HG03066 (cell line): ENCODE measurements at regions not wholly inside any gene's neighbourhood (a gene's known extent, or its start where the extent isn't known, plus 50 kb on each side); places are given as distances from the start of the nearest gene placed in this dataset.

ENCODE experiments used
- ATAC-seq: cut with Tn5 transposase; IDR thresholded peaks from one replicate; pipeline ENCODE4 v1.9.1; 2021; ENCODE audit warnings: low read depth; ENCODE audit not compliant: unreplicated experiment

GRCh38 chrY:8151561-8151960, 1185.7 kb upstream of the TSPY4 start:
- ATAC-seq, result no peak

- no peak for ATAC-seq
These were observed 1208.7 kb upstream of the TSPY4 start for GRCh38 chrY:8128578-8128977.

- no peak for ATAC-seq
These were observed 1211.2 kb upstream of the TSPY4 start for GRCh38 chrY:8125907-8126571.

GRCh38 chrY:8121825-8122224, 1210.3 kb upstream of the AMELY start:
- no peak for ATAC-seq

GRCh38 chrY:8094429-8094828, 1182.9 kb upstream of the AMELY start:
- no peak for ATAC-seq

GRCh38 chrY:8092926-8093325, 1181.4 kb upstream of the AMELY start:
- no peak for ATAC-seq

- ATAC-seq, result no peak
These were observed 1174.4 kb upstream of the AMELY start for GRCh38 chrY:8085925-8086324.

GRCh38 chrY:8084192-8084591, 1172.6 kb upstream of the AMELY start:
- no peak for ATAC-seq

- no peak for ATAC-seq
These were observed 1169.6 kb upstream of the AMELY start for GRCh38 chrY:8081151-8081550.

- no peak for ATAC-seq
These were observed 1153.7 kb upstream of the AMELY start for GRCh38 chrY:8065220-8065619.

GRCh38 chrY:8064500-8064899, 1152.9 kb upstream of the AMELY start:
- ATAC-seq, result no peak

GRCh38 chrY:8063973-8064372, 1152.4 kb upstream of the AMELY start:
- ATAC-seq, result no peak

- ATAC-seq, result no peak
These were observed 1147.1 kb upstream of the AMELY start for GRCh38 chrY:8058613-8059012.

- ATAC-seq, result no peak
These were observed 1139.8 kb upstream of the AMELY start for GRCh38 chrY:8051340-8051739.

- ATAC-seq, result no peak
These were observed 1129.7 kb upstream of the AMELY start for GRCh38 chrY:8041238-8041637.

GRCh38 chrY:8036563-8036962, 1125.0 kb upstream of the AMELY start:
- ATAC-seq, result no peak

- no peak for ATAC-seq
These were observed 1124.1 kb upstream of the AMELY start for GRCh38 chrY:8035653-8036052.

GRCh38 chrY:8034673-8035072, 1123.1 kb upstream of the AMELY start:
- no peak for ATAC-seq

GRCh38 chrY:8033200-8033599, 1121.6 kb upstream of the AMELY start:
- no peak for ATAC-seq

- ATAC-seq, result no peak
These were observed 1109.0 kb upstream of the AMELY start for GRCh38 chrY:8020540-8020939.

GRCh38 chrY:8011515-8011914, 1100.0 kb upstream of the AMELY start:
- ATAC-seq, result no peak

GRCh38 chrY:8004196-8004595, 1092.6 kb upstream of the AMELY start:
- ATAC-seq, result no peak

- ATAC-seq, result no peak
These were observed 1085.2 kb upstream of the AMELY start for GRCh38 chrY:7996726-7997125.
